ENCODE measurements at regions not wholly inside any gene's neighbourhood (a gene's known extent, or its start where the extent isn't known, plus 50 kb on each side); places are given as distances from the start of the nearest gene placed in this dataset.
A peak's percentile ranks its signal among the peaks of the same experiment; 100 is the strongest.

GRCh38 chr6:105790635-105791034 lies 295.5 kb upstream of the PRDM1 start:
- TF ChIP-seq, protein P1, sequence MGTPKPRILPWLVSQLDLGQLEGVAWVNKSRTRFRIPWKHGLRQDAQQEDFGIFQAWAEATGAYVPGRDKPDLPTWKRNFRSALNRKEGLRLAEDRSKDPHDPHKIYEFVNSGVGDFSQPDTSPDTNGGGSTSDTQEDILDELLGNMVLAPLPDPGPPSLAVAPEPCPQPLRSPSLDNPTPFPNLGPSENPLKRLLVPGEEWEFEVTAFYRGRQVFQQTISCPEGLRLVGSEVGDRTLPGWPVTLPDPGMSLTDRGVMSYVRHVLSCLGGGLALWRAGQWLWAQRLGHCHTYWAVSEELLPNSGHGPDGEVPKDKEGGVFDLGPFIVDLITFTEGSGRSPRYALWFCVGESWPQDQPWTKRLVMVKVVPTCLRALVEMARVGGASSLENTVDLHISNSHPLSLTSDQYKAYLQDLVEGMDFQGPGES (IDR thresholded peaks at IDR 0.05; ENCODE audit: low read depth, low read length), result no peak
- TF ChIP-seq YY1 (IDR thresholded peaks at IDR 0.05; ENCODE audit: low read depth) (peak; percentile 35; the same call in 1 of the 2 replicates), CTCF (IDR thresholded peaks at IDR 0.05) (peak; percentile 29; the same call in 1 of the 2 replicates)
- Histone ChIP-seq H3K36me3 (replicated peaks in 1 of 2; ENCODE audit: control insufficient read depth in 1 of 2, insufficient read depth in 2 of 2, low read length in 1 of 2) (no peaks in the 10 kb centered on the region), H3K27me3 (ENCODE audit: insufficient read depth) (no peaks in the 10 kb centered on the region), H4K20me1 (ENCODE audit: insufficient read depth) (no peaks in the 10 kb centered on the region), H3K4me1 (ENCODE audit: control insufficient read depth in 1 of 2, insufficient read depth in 2 of 2, low read depth in 1 of 2, low read length in 1 of 2) (no peaks in the 10 kb centered on the region), H3K27ac (ENCODE audit: low read depth in 2 of 2, low read length in 1 of 2) (no peak overlapping the region), H3K9me2 (no peaks in the 10 kb centered on the region), H3K4me3 (ENCODE audit: low read depth in 2 of 2, low read length in 1 of 2) (no peak overlapping the region), H3K9me3 (no peaks in the 10 kb centered on the region), H3F3A (replicated peaks; ENCODE audit: insufficient read depth) (no peaks in the 10 kb centered on the region), H2AFZ (ENCODE audit: low read depth) (peak overlapping the region; percentile 67; the same call in 1 of the 2 replicates), H3K4me2 (no peak overlapping the region), H3K9ac (no peak overlapping the region), H3K79me2 (ENCODE audit: insufficient read depth) (no peaks in the 10 kb centered on the region)
- DNase-seq, result no peak
- ChIA-PET POLR2A (no interaction called here), CTCF (no interaction called here)
- 26% methylated on average over 1 of the region's 1 CpG for WGBS (ENCODE audit: low lambda C conversion rate)

GRCh38 chr6:105789935-105790334 lies 296.2 kb upstream of the PRDM1 start:
- ChIA-PET CTCF (interaction anchor here (0.9 kb wide), 1 partner anchor 678 kb away, joined by 4 read pairs; no protein-coding TSS in a partner anchor), POLR2A (no interaction called here)
- Histone ChIP-seq H3K4me1 (ENCODE audit: control insufficient read depth in 1 of 2, insufficient read depth in 2 of 2, low read depth in 1 of 2, low read length in 1 of 2) (no peaks in the 10 kb centered on the region), H3K9ac (no peak overlapping the region), H2AFZ (ENCODE audit: low read depth) (peak overlapping the region; percentile 61), H3K9me2 (no peaks in the 10 kb centered on the region), H3K27ac (ENCODE audit: low read depth in 2 of 2, low read length in 1 of 2) (no peak overlapping the region), H3K79me2 (ENCODE audit: insufficient read depth) (no peaks in the 10 kb centered on the region), H3K36me3 (replicated peaks in 1 of 2; ENCODE audit: control insufficient read depth in 1 of 2, insufficient read depth in 2 of 2, low read length in 1 of 2) (no peaks in the 10 kb centered on the region), H4K20me1 (ENCODE audit: insufficient read depth) (no peaks in the 10 kb centered on the region), H3F3A (replicated peaks; ENCODE audit: insufficient read depth) (no peaks in the 10 kb centered on the region), H3K27me3 (ENCODE audit: insufficient read depth) (no peaks in the 10 kb centered on the region), H3K4me2 (no peak overlapping the region), H3K9me3 (no peaks in the 10 kb centered on the region), H3K4me3 (ENCODE audit: low read depth in 2 of 2, low read length in 1 of 2) (no peak overlapping the region)
- TF ChIP-seq, protein P1 (IDR thresholded peaks at IDR 0.05; ENCODE audit: low read depth, low read length), result no peak
- TF ChIP-seq YY1 (IDR thresholded peaks at IDR 0.05; ENCODE audit: low read depth) (no peak), EP300 (IDR thresholded peaks at IDR 0.05; ENCODE audit: borderline replicate concordance in 1 of 2, low read depth in 1 of 2, low read length in 1 of 2) (no peak)
- TF ChIP-seq, protein P2, sequence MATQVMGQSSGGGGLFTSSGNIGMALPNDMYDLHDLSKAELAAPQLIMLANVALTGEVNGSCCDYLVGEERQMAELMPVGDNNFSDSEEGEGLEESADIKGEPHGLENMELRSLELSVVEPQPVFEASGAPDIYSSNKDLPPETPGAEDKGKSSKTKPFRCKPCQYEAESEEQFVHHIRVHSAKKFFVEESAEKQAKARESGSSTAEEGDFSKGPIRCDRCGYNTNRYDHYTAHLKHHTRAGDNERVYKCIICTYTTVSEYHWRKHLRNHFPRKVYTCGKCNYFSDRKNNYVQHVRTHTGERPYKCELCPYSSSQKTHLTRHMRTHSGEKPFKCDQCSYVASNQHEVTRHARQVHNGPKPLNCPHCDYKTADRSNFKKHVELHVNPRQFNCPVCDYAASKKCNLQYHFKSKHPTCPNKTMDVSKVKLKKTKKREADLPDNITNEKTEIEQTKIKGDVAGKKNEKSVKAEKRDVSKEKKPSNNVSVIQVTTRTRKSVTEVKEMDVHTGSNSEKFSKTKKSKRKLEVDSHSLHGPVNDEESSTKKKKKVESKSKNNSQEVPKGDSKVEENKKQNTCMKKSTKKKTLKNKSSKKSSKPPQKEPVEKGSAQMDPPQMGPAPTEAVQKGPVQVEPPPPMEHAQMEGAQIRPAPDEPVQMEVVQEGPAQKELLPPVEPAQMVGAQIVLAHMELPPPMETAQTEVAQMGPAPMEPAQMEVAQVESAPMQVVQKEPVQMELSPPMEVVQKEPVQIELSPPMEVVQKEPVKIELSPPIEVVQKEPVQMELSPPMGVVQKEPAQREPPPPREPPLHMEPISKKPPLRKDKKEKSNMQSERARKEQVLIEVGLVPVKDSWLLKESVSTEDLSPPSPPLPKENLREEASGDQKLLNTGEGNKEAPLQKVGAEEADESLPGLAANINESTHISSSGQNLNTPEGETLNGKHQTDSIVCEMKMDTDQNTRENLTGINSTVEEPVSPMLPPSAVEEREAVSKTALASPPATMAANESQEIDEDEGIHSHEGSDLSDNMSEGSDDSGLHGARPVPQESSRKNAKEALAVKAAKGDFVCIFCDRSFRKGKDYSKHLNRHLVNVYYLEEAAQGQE (IDR thresholded peaks at IDR 0.05; ENCODE audit: low read depth, low read length), result no peak
- 51% methylated on average over 2 of the region's 2 CpGs for WGBS (ENCODE audit: low lambda C conversion rate)
- no peak for DNase-seq
